Keratinocyte (primary cell): ENCODE measurements at regions not wholly inside any gene's neighbourhood (a gene's known extent, or its start where the extent isn't known, plus 50 kb on each side); places are given as distances from the start of the nearest gene placed in this dataset.

Experiments
- DNase-seq: peaks from one replicate; pipeline ENCODE4 v3.0.0-alpha.2; 2011; ENCODE audit warnings: low read depth, missing footprints, low spot score
- FAIRE-seq: peaks from 2 replicates; lab custom pipeline; 2011; peaks lifted over from hg19 to GRCh38; lab: Jason Lieb, UNC
- H2AFZ ChIP-seq: 2 replicates; pipeline ENCODE4 v1.6.0; 2012; ENCODE audit warnings: low read length, control low read depth, inconsistent platforms; ENCODE audit not compliant: control insufficient read depth
- H3K27ac ChIP-seq: 2 replicates; pipeline ENCODE4 v1.5.1; 2011; ENCODE audit warnings: low read length; ENCODE audit not compliant: control insufficient read depth, insufficient read depth
- H3K27me3 ChIP-seq: 3 replicates; pipeline ENCODE4 v1.6.0; 2011; ENCODE audit warnings: low read length; ENCODE audit not compliant: control insufficient read depth, insufficient read depth; ENCODE audit errors: extremely low read depth
- H3K36me3 ChIP-seq, 2 experiments: 2 replicates in 1 of 2; 3 replicates in 1 of 2; pipeline ENCODE4 v1.5.1; 2011; ENCODE audit warnings: low read length in 2 of 2, mild to moderate bottlenecking in 1 of 2; ENCODE audit not compliant: control insufficient read depth in 2 of 2, insufficient read depth in 2 of 2; ENCODE audit errors: extremely low read depth in 1 of 2
- H3K4me1 ChIP-seq: 3 replicates; pipeline ENCODE4 v1.5.1; 2011; ENCODE audit warnings: low read length; ENCODE audit not compliant: control insufficient read depth, insufficient read depth; ENCODE audit errors: extremely low read depth
- H3K4me2 ChIP-seq: 3 replicates; pipeline ENCODE4 v1.6.0; 2011; ENCODE audit warnings: low read depth, low read length; ENCODE audit not compliant: control insufficient read depth, insufficient read depth; ENCODE audit errors: extremely low read depth
- H3K4me3 ChIP-seq, 3 experiments: fragments of 200-600 bp in 1 of 3; sonication (generic) in 1 of 3; 2 replicates in 2 of 3; 3 replicates in 1 of 3; pipeline ENCODE4 v1.5.1; 2011 to 2016; ENCODE audit warnings: low read length in 3 of 3, mild to moderate bottlenecking in 3 of 3, control low read depth in 2 of 3, inconsistent platforms in 1 of 3, low read depth in 1 of 3, mixed read lengths in 1 of 3, mixed run types in 1 of 3, moderate library complexity in 1 of 3; ENCODE audit not compliant: control insufficient read depth in 2 of 3, insufficient read depth in 2 of 3; ENCODE audit errors: extremely low read depth in 1 of 3
- H3K79me2 ChIP-seq: 2 replicates; pipeline ENCODE4 v1.6.0; 2012; ENCODE audit warnings: low read length; ENCODE audit not compliant: control insufficient read depth, insufficient read depth
- H3K9ac ChIP-seq: 3 replicates; pipeline ENCODE4 v1.6.0; 2011; ENCODE audit warnings: low read length; ENCODE audit not compliant: control insufficient read depth, insufficient read depth; ENCODE audit errors: extremely low read depth
- H3K9me1 ChIP-seq: 3 replicates; pipeline ENCODE4 v1.6.0; 2011; ENCODE audit warnings: low read length; ENCODE audit not compliant: control insufficient read depth, insufficient read depth; ENCODE audit errors: extremely low read depth
- H3K9me3 ChIP-seq: 2 replicates; pipeline ENCODE4 v1.5.1; 2012; ENCODE audit warnings: low read depth, low read length; ENCODE audit not compliant: control insufficient read depth
- H4K20me1 ChIP-seq: 3 replicates; pipeline ENCODE4 v1.6.0; 2011; ENCODE audit warnings: low read length; ENCODE audit not compliant: control insufficient read depth, insufficient read depth; ENCODE audit errors: extremely low read depth
- EZH2 ChIP-seq: IDR thresholded peaks from one replicate; pipeline ENCODE4 v1.6.1; 2012; ENCODE audit warnings: inconsistent platforms, mild to moderate bottlenecking, low read length, moderate library complexity
- dilution Hi-C: fragments of 300-500 bp; cut with MboI; formaldehyde crosslinking; loops from one replicate; pipeline ENCODE4 v1.7.0; 2020; ENCODE audit warnings: low sequenced_read_pairs; ENCODE audit not compliant: extremely low pct_ligation_motif_present
- TF ChIP-seq, protein P1 (sequence below), 3 experiments: IDR thresholded peaks in 1 of 3; conservative IDR thresholded peaks in 1 of 3; optimal IDR thresholded peaks in 1 of 3; 2 replicates in 2 of 3; 3 replicates in 1 of 3; pipeline versions ENCODE3 to v1.5.1; 2011; ENCODE audit warnings: low read length in 3 of 3, mild to moderate bottlenecking in 3 of 3, moderate library complexity in 2 of 3, control low read depth in 1 of 3, inconsistent platforms in 1 of 3; ENCODE audit not compliant: insufficient read depth in 2 of 3; ENCODE audit errors: extremely low read depth in 1 of 3

DNA sequence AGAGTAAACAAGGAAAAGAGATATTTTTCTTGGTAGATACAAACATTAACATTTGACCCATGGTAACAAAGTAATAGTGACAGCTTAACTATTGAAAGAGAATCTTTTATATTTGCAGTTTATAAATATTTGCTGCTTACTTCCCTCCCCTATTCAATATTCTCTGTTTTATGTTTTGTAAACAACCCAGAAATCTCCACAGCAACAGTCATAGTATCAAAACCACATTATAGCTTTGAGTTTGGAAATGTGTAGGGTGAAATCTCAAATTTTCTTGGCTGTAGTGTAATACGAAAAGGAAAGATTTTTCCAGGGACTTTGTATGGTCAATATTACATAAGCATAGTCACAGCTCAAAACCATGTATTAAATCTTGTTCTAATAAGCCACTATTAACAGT is 511.2 kb downstream of the METTL4 start:
- no peaks in the 10 kb centered on the region for H3K27me3 ChIP-seq
- H3K4me3 ChIP-seq = no peak overlapping the region
- H3K9ac ChIP-seq = no peak overlapping the region
- H3K4me2 ChIP-seq = no peak overlapping the region
- TF ChIP-seq, protein P1, sequence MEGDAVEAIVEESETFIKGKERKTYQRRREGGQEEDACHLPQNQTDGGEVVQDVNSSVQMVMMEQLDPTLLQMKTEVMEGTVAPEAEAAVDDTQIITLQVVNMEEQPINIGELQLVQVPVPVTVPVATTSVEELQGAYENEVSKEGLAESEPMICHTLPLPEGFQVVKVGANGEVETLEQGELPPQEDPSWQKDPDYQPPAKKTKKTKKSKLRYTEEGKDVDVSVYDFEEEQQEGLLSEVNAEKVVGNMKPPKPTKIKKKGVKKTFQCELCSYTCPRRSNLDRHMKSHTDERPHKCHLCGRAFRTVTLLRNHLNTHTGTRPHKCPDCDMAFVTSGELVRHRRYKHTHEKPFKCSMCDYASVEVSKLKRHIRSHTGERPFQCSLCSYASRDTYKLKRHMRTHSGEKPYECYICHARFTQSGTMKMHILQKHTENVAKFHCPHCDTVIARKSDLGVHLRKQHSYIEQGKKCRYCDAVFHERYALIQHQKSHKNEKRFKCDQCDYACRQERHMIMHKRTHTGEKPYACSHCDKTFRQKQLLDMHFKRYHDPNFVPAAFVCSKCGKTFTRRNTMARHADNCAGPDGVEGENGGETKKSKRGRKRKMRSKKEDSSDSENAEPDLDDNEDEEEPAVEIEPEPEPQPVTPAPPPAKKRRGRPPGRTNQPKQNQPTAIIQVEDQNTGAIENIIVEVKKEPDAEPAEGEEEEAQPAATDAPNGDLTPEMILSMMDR (optimal IDR thresholded peaks at IDR 0.05 in 1 of 3, IDR thresholded peaks at IDR 0.05 in 1 of 3, conservative IDR thresholded peaks at IDR 0.05 in 1 of 3; ENCODE audit: extremely low read depth in 1 of 3, insufficient read depth in 2 of 3, low read length in 3 of 3) = no peak
- no peak for TF ChIP-seq EZH2
- no peak overlapping the region for H3K27ac ChIP-seq
- H3K9me3 ChIP-seq = no peaks in the 10 kb centered on the region
- no peaks in the 10 kb centered on the region for H3K9me1 ChIP-seq
- no peaks in the 10 kb centered on the region for H3K4me1 ChIP-seq
- H3K79me2 ChIP-seq = no peaks in the 10 kb centered on the region
- H3K36me3 ChIP-seq = no peaks in the 10 kb centered on the region
- H4K20me1 ChIP-seq = no peaks in the 10 kb centered on the region
- DNase-seq (no peak), FAIRE-seq (no peak)
- dilution Hi-C loops = no loop called here
- H2AFZ ChIP-seq = no peak overlapping the region

DNA sequence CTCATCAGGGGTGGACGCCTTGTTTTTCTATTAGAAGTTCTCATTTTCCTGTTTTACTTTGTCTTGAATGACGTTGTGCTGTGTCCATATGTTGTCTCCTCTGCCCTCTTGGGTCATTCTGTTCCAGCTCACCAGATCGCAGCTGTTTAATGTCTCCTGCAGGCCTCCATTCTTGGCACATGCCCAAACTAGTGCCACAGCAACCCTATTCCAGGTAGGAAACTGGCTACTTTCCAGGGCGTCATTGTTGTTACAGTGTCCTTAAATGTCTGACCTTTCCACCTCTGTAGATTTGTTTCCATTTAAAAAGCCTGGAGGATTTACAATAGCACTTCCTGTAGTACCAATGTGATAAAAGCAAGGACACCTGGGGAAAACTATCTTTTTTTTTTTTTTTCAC is 500.7 kb downstream of the METTL4 start:
- no peaks in the 10 kb centered on the region for H3K9me1 ChIP-seq
- TF ChIP-seq, protein P1 (optimal IDR thresholded peaks at IDR 0.05 in 1 of 3, IDR thresholded peaks at IDR 0.05 in 1 of 3, conservative IDR thresholded peaks at IDR 0.05 in 1 of 3; ENCODE audit: extremely low read depth in 1 of 3, insufficient read depth in 2 of 3, low read length in 3 of 3) = no peak
- no peak for TF ChIP-seq EZH2
- FAIRE-seq = no peak

More for the DNA sequence above, 500.7 kb downstream of the METTL4 start:
- H3K9ac ChIP-seq = no peak overlapping the region
- H3K79me2 ChIP-seq = no peaks in the 10 kb centered on the region
- H3K4me2 ChIP-seq = no peak overlapping the region
- dilution Hi-C loops = no loop called here
- H4K20me1 ChIP-seq = no peaks in the 10 kb centered on the region
- no peak overlapping the region for H3K4me3 ChIP-seq
- no peaks in the 10 kb centered on the region for H3K4me1 ChIP-seq
- no peaks in the 10 kb centered on the region for H3K9me3 ChIP-seq
- no peak overlapping the region for H2AFZ ChIP-seq
- H3K36me3 ChIP-seq = no peaks in the 10 kb centered on the region
- DNase-seq = no peak
- H3K27me3 ChIP-seq = no peaks in the 10 kb centered on the region
- H3K27ac ChIP-seq = no peak overlapping the region
